WTC11 (cell line): ENCODE measurements at regions not wholly inside any gene's neighbourhood (a gene's known extent, or its start where the extent isn't known, plus 50 kb on each side); places are given as distances from the start of the nearest gene placed in this dataset.

Experiments
- ATAC-seq: fragments of 200-7000 bp; cut with Tn5 transposase; 2 replicates; pipeline ENCODE4 v1.10.0; 2021; ENCODE audit warnings: mild to moderate bottlenecking, moderate library complexity
- CTCF ChIA-PET: fragments of 300-600 bp; sonication (Branson Sonifier 250); formaldehyde crosslinking; loops from one replicate; lab custom pipeline; 2021; ENCODE audit warnings: antibody characterized with exemption; lab: Charles Lee
- POLR2A ChIA-PET: fragments of 350-600 bp; sonication (Branson Sonifier 250); formaldehyde crosslinking; loops from one replicate; lab custom pipeline; 2021; ENCODE audit warnings: antibody characterized with exemption; lab: Charles Lee
- DNase-seq: peaks from one replicate; pipeline ENCODE4 v3.0.0; 2021; ENCODE audit warnings: low spot score
- H3K27ac Mint-ChIP-seq: 2 replicates; pipeline ENCODE4 v1.8.0; 2021; ENCODE audit warnings: mixed read lengths
- H3K27me3 Mint-ChIP-seq: 2 replicates; pipeline ENCODE4 v1.8.0; 2021; ENCODE audit warnings: low read depth, mild to moderate bottlenecking, moderate library complexity, mixed read lengths
- H3K36me3 Mint-ChIP-seq: 2 replicates; pipeline ENCODE4 v1.8.0; 2021; ENCODE audit warnings: mixed read lengths
- H3K4me1 Mint-ChIP-seq: 2 replicates; pipeline ENCODE4 v1.8.0; 2022; ENCODE audit warnings: mixed read lengths
- H3K4me3 Mint-ChIP-seq: 2 replicates; pipeline ENCODE4 v1.8.0; 2021; ENCODE audit warnings: mild to moderate bottlenecking, moderate library complexity, mixed read lengths
- H3K9me3 Mint-ChIP-seq: 2 replicates; pipeline ENCODE4 v1.8.0; 2021; ENCODE audit warnings: mixed read lengths
- ATF3 ChIP-seq: sonication (generic); formaldehyde crosslinking; conservative IDR thresholded peaks from 2 replicates; pipeline ENCODE4 v1.8.1; 2022; ENCODE audit warnings: mild to moderate bottlenecking, missing genetic modification reagents
- CBFB ChIP-seq: sonication (generic); formaldehyde crosslinking; IDR thresholded peaks from 2 replicates; pipeline ENCODE4 v1.8.1; 2022; ENCODE audit warnings: mild to moderate bottlenecking, low read depth, missing genetic modification reagents
- CREM ChIP-seq: sonication (generic); formaldehyde crosslinking; IDR thresholded peaks from 2 replicates; pipeline ENCODE4 v1.8.1; 2022; ENCODE audit warnings: mild to moderate bottlenecking, missing genetic modification reagents, moderate library complexity
- E2F4 ChIP-seq: sonication (generic); formaldehyde crosslinking; IDR thresholded peaks from 2 replicates; pipeline ENCODE4 v1.8.1; 2022; ENCODE audit warnings: low read depth, mild to moderate bottlenecking, moderate library complexity, missing genetic modification reagents, borderline replicate concordance
- ELF4 ChIP-seq: sonication (generic); formaldehyde crosslinking; IDR thresholded peaks from 2 replicates; pipeline ENCODE4 v1.8.1; 2022; ENCODE audit warnings: low read depth, mild to moderate bottlenecking, moderate library complexity, missing genetic modification reagents
- ERG ChIP-seq: fragments of 250-450 bp; sonication (Bioruptor Pico); IDR thresholded peaks from 2 replicates; pipeline ENCODE4 v1.8.0; 2021; ENCODE audit warnings: mild to moderate bottlenecking
- FOXJ3 ChIP-seq: sonication (generic); formaldehyde crosslinking; IDR thresholded peaks from 2 replicates; pipeline ENCODE4 v1.9.0; 2021; ENCODE audit warnings: missing genetic modification reagents, mild to moderate bottlenecking, borderline replicate concordance
- FOXK1 ChIP-seq: sonication (generic); formaldehyde crosslinking; IDR thresholded peaks from 2 replicates; pipeline ENCODE4 v1.8.0; 2022; ENCODE audit warnings: mild to moderate bottlenecking, moderate library complexity, missing genetic modification reagents
- GRHL2 ChIP-seq: fragments of 250-450 bp; sonication (Bioruptor Pico); IDR thresholded peaks from 2 replicates; pipeline ENCODE4 v1.8.0; 2022; ENCODE audit warnings: mild to moderate bottlenecking, moderate library complexity; ENCODE audit not compliant: insufficient replicate concordance, severe bottlenecking
- GTF2I ChIP-seq: fragments of 250-450 bp; sonication (Bioruptor Pico); conservative IDR thresholded peaks from 2 replicates; pipeline ENCODE4 v1.4.0; 2021; ENCODE audit warnings: mild to moderate bottlenecking
- IRF2 ChIP-seq: sonication (generic); formaldehyde crosslinking; IDR thresholded peaks from 2 replicates; pipeline ENCODE4 v1.8.0; 2022; ENCODE audit warnings: low read depth, missing genetic modification reagents, borderline replicate concordance
- JUN ChIP-seq: sonication (generic); formaldehyde crosslinking; IDR thresholded peaks from 2 replicates; pipeline ENCODE4 v1.8.0; 2023; ENCODE audit warnings: mild to moderate bottlenecking, missing genetic modification reagents
- KAT7 ChIP-seq: sonication (generic); formaldehyde crosslinking; IDR thresholded peaks from 2 replicates; pipeline ENCODE4 v1.8.1; 2023; ENCODE audit warnings: missing genetic modification reagents, mild to moderate bottlenecking, borderline replicate concordance
- MXD4 ChIP-seq: fragments of 250-450 bp; sonication (Bioruptor Pico); IDR thresholded peaks from 2 replicates; pipeline ENCODE4 v1.8.0; 2021; ENCODE audit warnings: mild to moderate bottlenecking, moderate library complexity, borderline replicate concordance
- NR1H2 ChIP-seq: sonication (generic); formaldehyde crosslinking; IDR thresholded peaks from 2 replicates; pipeline ENCODE4 v1.9.0; 2021; ENCODE audit warnings: mild to moderate bottlenecking, moderate library complexity, missing genetic modification reagents
- NR2C2 ChIP-seq: sonication (generic); formaldehyde crosslinking; IDR thresholded peaks from 2 replicates; pipeline ENCODE4 v1.8.0; 2022; ENCODE audit warnings: mild to moderate bottlenecking, missing genetic modification reagents
- OVOL2 ChIP-seq: fragments of 250-450 bp; sonication (Bioruptor Pico); IDR thresholded peaks from 2 replicates; pipeline ENCODE4 v1.9.0; 2021; ENCODE audit warnings: mild to moderate bottlenecking, borderline replicate concordance
- PREB ChIP-seq: sonication (generic); formaldehyde crosslinking; IDR thresholded peaks from 2 replicates; pipeline ENCODE4 v1.8.1; 2022; ENCODE audit warnings: mild to moderate bottlenecking, missing genetic modification reagents, moderate library complexity, borderline replicate concordance
- PRRX2 ChIP-seq: fragments of 250-450 bp; sonication (Bioruptor Pico); IDR thresholded peaks from 2 replicates; pipeline ENCODE4 v1.8.0; 2021; ENCODE audit warnings: mild to moderate bottlenecking
- SOX15 ChIP-seq: fragments of 250-450 bp; sonication (Bioruptor Pico); IDR thresholded peaks from 2 replicates; pipeline ENCODE4 v1.9.0; 2021; ENCODE audit warnings: mild to moderate bottlenecking
- ZNF138 ChIP-seq: sonication (generic); formaldehyde crosslinking; conservative IDR thresholded peaks from 2 replicates; pipeline ENCODE4 v1.8.1; 2022; ENCODE audit warnings: mild to moderate bottlenecking, moderate library complexity, missing genetic modification reagents
- ZNF317 ChIP-seq: sonication (generic); formaldehyde crosslinking; IDR thresholded peaks from 2 replicates; pipeline ENCODE4 v1.8.1; 2023; ENCODE audit warnings: low read depth, mild to moderate bottlenecking, moderate library complexity, missing genetic modification reagents, borderline replicate concordance
- ZNF396 ChIP-seq: fragments of 250-450 bp; sonication (Bioruptor Pico); IDR thresholded peaks from 2 replicates; pipeline ENCODE4 v1.8.0; 2021; ENCODE audit warnings: mild to moderate bottlenecking, moderate library complexity, borderline replicate concordance
- ZNF416 ChIP-seq: fragments of 250-450 bp; sonication (Bioruptor Pico); IDR thresholded peaks from 2 replicates; pipeline ENCODE4 v1.9.0; 2021; ENCODE audit warnings: mild to moderate bottlenecking, inconsistent platforms
- ZNF512 ChIP-seq: sonication (generic); formaldehyde crosslinking; IDR thresholded peaks from 2 replicates; pipeline ENCODE4 v1.8.1; 2022; ENCODE audit warnings: missing genetic modification reagents, borderline replicate concordance

GRCh38 chr2:104746858-104747257, 107.1 kb upstream of the POU3F3 start (continued):
- TF ChIP-seq ERG (CRISPR knock-in tag) (no peak), PRRX2 (CRISPR knock-in tag) (no peak), ELF4 (no peak), CREM (no peak), GTF2I (CRISPR knock-in tag) (no peak), IRF2 (CRISPR knock-in tag) (no peak), JUN (CRISPR knock-in tag) (no peak)

- DNase-seq (no peak), ATAC-seq (no peak)
- 0 out of 2 replicates have a peak, but pooled peaks cover 4% of the 10 kb centered on the region for H3K27me3 Mint-ChIP-seq
- TF ChIP-seq FOXJ3 (CRISPR knock-in tag) (no peak), PREB (CRISPR knock-in tag) (no peak), NR2C2 (CRISPR knock-in tag) (no peak), FOXK1 (CRISPR knock-in tag) (no peak), KAT7 (CRISPR knock-in tag) (no peak), GRHL2 (CRISPR knock-in tag) (no peak), ATF3 (CRISPR knock-in tag) (no peak), SOX15 (CRISPR knock-in tag) (no peak), ZNF512 (CRISPR knock-in tag) (no peak), MXD4 (CRISPR knock-in tag) (no peak), CBFB (no peak), ZNF317 (CRISPR knock-in tag) (no peak), E2F4 (CRISPR knock-in tag) (no peak), OVOL2 (no peak), ZNF396 (CRISPR knock-in tag) (no peak), ZNF416 (CRISPR knock-in tag) (no peak), ZNF138 (CRISPR knock-in tag) (no peak), NR1H2 (CRISPR knock-in tag) (no peak), GTF2I (CRISPR knock-in tag) (no peak)
- TF ChIP-seq, all 79 proteins: peak for 0
- POLR2A ChIA-PET = interaction anchor here (0.5 kb wide), 1 partner anchor 100 kb away, joined by 4 read pairs; no protein-coding TSS in a partner anchor
- Mint-ChIP-seq H3K36me3 (no peaks in the 10 kb centered on the region), H3K4me1 (peaks cover 21% of the 10 kb centered on the region), H3K27ac (no peak overlapping the region), H3K4me3 (no peak overlapping the region), H3K9me3 (no peaks in the 10 kb centered on the region)
- CTCF ChIA-PET = interaction anchor here (1.1 to 2.2 kb wide), 3 partner anchors 17 to 123 kb away, joined by 3 to 10 read pairs (median 5); no protein-coding TSS in a partner anchor
Observed at GRCh38 chr2:104749856-104750460, 104.0 kb upstream of the POU3F3 start.
